ENCODE measurements at regions not wholly inside any gene's neighbourhood (a gene's known extent, or its start where the extent isn't known, plus 50 kb on each side); places are given as distances from the start of the nearest gene placed in this dataset.
A peak's percentile ranks its signal among the peaks of the same experiment; 100 is the strongest.

GRCh38 chr4:92231511-92231910 is 72.3 kb upstream of the GRID2 start:
- TF ChIP-seq, protein P1, sequence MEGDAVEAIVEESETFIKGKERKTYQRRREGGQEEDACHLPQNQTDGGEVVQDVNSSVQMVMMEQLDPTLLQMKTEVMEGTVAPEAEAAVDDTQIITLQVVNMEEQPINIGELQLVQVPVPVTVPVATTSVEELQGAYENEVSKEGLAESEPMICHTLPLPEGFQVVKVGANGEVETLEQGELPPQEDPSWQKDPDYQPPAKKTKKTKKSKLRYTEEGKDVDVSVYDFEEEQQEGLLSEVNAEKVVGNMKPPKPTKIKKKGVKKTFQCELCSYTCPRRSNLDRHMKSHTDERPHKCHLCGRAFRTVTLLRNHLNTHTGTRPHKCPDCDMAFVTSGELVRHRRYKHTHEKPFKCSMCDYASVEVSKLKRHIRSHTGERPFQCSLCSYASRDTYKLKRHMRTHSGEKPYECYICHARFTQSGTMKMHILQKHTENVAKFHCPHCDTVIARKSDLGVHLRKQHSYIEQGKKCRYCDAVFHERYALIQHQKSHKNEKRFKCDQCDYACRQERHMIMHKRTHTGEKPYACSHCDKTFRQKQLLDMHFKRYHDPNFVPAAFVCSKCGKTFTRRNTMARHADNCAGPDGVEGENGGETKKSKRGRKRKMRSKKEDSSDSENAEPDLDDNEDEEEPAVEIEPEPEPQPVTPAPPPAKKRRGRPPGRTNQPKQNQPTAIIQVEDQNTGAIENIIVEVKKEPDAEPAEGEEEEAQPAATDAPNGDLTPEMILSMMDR (IDR thresholded peaks at IDR 0.05; ENCODE audit: insufficient read depth, low read depth, low read length, missing control alignments), result no peak
- H3K4me3 ChIP-seq (ENCODE audit: low read length), result no peak overlapping the region
- DNase-seq (ENCODE audit: low read depth), result no peak

DNA sequence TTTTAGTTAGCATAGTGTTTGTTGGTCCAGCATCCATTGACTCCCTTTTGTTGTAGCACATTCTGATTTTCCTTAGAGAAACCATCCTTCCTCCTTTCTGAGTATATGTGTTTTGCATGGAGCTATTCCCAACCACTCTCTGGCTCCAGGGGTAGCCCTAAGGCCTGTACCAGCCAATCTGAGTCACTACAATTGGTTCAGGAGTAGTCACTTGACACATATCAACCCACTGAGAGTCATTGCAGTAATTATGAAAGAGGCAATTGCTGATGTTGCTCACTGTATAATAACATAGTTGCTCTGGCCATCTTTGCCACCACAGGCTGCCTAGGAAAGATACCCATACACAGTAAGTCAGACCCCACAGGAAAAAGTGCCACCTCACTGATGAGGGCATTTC is 71.2 kb upstream of the GRID2 start:
- H3K4me3 ChIP-seq (ENCODE audit: low read length), result no peak overlapping the region
- TF ChIP-seq, protein P1 (IDR thresholded peaks at IDR 0.05; ENCODE audit: insufficient read depth, low read depth, low read length, missing control alignments), result no peak
- DNase-seq (ENCODE audit: low read depth), result peak; percentile 63

GRCh38 chr4:92234393-92235176 is 69.2 kb upstream of the GRID2 start:
- peak; percentile 96 for DNase-seq (ENCODE audit: low read depth)
- H3K4me3 ChIP-seq (ENCODE audit: low read length), result no peak overlapping the region
- TF ChIP-seq, protein P1 (IDR thresholded peaks at IDR 0.05; ENCODE audit: insufficient read depth, low read depth, low read length, missing control alignments), result no peak

DNA sequence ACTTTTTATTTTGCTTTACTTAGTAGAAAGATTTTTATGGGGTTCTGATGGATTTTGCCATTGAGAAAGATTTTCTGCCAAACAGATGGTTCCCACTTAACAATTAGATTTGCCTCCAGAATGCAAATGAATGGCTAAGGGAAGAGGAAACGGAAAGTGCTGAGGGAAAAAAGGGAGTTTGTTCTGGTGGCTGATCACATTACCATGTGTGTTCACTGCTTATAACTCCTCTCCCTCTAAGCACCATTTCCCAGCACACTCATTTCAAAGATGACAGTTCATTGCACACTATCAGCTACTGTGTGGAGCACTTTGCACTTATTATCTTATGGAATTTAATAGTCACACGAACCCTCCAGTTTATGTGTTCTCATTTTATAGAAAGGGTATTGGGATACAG is 68.0 kb upstream of the GRID2 start:
- TF ChIP-seq, protein P1 (IDR thresholded peaks at IDR 0.05; ENCODE audit: insufficient read depth, low read depth, low read length, missing control alignments), result no peak
- H3K4me3 ChIP-seq (ENCODE audit: low read length), result no peak overlapping the region
- DNase-seq (ENCODE audit: low read depth), result no peak

GRCh38 chr4:92236877-92237276 is 66.9 kb upstream of the GRID2 start:
- peak; percentile 35 for DNase-seq (ENCODE audit: low read depth)
- TF ChIP-seq, protein P1 (IDR thresholded peaks at IDR 0.05; ENCODE audit: insufficient read depth, low read depth, low read length, missing control alignments), result no peak
- no peak overlapping the region for H3K4me3 ChIP-seq (ENCODE audit: low read length)

DNA sequence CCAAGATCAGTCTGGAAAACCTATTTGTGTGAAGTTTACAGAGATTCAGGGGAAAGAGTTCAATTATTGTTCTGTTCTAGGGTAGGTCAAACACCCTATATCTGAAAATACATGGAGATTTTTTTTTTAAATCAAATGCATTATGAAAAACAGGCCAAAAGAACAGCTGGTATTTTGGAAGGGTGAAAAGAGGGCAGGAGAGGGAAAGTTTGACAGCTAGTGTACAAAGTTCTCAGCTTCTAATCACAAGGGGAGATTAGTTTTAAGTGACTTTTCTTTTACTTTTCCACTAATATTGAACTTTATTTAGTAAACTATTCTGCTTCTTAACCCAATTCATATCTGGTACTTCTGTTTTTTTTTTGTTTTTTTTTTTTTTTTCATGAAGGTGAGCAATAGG is 66.2 kb upstream of the GRID2 start:
- no peak for DNase-seq (ENCODE audit: low read depth)
- TF ChIP-seq, protein P1 (IDR thresholded peaks at IDR 0.05; ENCODE audit: insufficient read depth, low read depth, low read length, missing control alignments), result no peak

GRCh38 chr4:92241094-92241493 is 62.7 kb upstream of the GRID2 start:
- peak; percentile 30 for DNase-seq (ENCODE audit: low read depth)
- H3K4me3 ChIP-seq (ENCODE audit: low read length), result no peak overlapping the region
- TF ChIP-seq, protein P1 (IDR thresholded peaks at IDR 0.05; ENCODE audit: insufficient read depth, low read depth, low read length, missing control alignments), result no peak

More for the DNA sequence above, 66.2 kb upstream of the GRID2 start:
- H3K4me3 ChIP-seq (ENCODE audit: low read length), result no peak overlapping the region

Data from epithelial cell of esophagus (primary cell).